ENCODE measurements at regions not wholly inside any gene's neighbourhood (a gene's known extent, or its start where the extent isn't known, plus 50 kb on each side); places are given as distances from the start of the nearest gene placed in this dataset.
"Not testable (repeated sequence)": the region's sequence is repeated elsewhere in the genome, so short reads cannot be mapped to it uniquely, and the experiment has no call there.

DNA sequence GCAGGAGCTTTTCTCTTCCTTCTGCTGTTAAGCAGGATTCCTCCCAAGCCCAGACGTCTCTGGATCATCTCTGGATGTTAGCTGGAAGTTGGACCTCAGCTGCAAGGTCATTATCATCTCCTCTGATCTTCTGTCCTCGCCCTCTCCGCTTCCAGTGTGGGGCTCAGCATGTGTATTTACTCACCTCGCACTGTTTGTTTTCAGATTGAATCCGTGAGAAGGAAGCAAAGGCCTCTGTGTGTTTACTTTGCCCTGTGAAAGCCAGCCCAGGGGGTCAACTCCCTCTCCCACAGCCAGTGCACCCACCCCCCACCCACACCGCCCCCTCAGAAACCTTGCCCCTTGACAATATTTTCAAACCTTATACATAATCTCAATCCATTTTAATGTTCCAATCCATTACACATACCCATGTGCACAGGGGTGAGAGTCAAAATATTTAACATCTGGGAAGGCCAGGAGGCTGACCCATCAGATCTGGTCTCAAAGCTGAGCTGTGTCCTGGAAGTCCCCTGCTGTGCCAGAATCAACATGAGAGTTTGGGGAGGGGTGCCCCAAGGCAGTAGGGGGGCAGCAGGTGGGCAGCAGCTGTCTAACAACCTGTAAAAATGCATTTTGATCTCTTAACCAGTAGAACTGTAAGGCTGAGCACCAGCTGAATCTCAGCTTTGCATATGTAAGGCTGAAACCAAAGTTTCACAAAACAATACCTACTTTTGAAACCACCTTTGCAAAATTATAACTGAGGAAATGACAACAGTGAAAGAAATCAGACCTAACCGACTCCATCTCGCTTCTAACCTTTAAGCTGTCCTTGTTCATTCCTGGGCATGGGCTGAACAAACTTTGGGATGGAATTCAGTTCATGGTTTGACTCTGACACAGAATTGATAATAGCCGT lies 157.9 kb downstream of the ZNF664 start:
- no peaks in the 10 kb centered on the region for H3K4me1 Mint-ChIP-seq
- H3K4me3 Mint-ChIP-seq: no peak overlapping the region
- H3K27me3 Mint-ChIP-seq: peaks cover 2% of the 10 kb centered on the region
- intact Hi-C loops (cut with micrococcal nuclease): no loop called here
- no peak for DNase-seq
- no peak overlapping the region for H3K27ac Mint-ChIP-seq
- H3K36me3 Mint-ChIP-seq (ENCODE audit: low read depth): no peaks in the 10 kb centered on the region
- no peaks in the 10 kb centered on the region for H3K9me3 Mint-ChIP-seq

DNA sequence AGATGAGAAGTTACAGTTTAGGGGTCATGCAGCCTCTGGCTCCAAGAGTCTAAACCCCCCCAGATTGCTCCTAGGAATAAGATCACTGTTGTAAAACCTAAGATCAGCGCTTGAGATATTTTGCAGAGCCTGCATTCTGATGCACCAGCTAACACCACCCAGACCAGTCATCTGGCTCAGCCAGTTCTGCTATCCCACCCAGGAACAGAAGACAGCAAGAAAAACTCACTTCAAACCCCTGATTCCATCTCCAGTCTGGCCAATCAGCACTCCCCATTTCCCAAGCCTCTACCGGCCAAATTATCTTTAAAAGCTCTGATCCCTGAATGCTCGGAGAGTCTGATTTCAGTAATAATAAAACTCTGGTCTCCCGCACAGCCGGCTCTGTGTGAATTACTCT lies 158.6 kb downstream of the ZNF664 start:
- Mint-ChIP-seq H3K4me3 (no peak overlapping the region), H3K9me3 (no peaks in the 10 kb centered on the region), H3K4me1 (no peaks in the 10 kb centered on the region), H3K27me3 (peaks cover 2% of the 10 kb centered on the region), H3K36me3 (ENCODE audit: low read depth) (no peaks in the 10 kb centered on the region), H3K27ac (no peak overlapping the region)
- DNase-seq: no peak
- intact Hi-C loops (cut with micrococcal nuclease): no loop called here

DNA sequence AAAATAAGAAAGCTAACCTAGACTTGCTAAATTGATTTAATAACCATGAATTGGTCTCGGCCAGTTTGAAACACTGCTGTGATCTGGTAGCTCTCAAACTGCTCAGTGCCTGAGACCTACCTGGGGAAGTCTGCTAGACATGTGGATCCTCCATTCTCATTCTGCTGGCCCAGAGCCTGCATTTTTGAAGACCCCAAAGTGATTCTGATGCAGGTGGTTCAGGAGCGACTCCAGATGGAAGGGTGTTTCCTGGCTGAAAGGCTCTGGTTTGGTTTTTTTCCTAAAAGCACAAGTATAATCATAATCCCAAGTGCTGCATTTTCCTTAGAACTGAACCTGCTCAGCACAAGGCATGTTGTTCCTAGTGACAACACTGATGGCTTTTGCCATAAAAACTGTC lies 159.5 kb downstream of the ZNF664 start:
- H3K9me3 Mint-ChIP-seq: no peaks in the 10 kb centered on the region
- no peaks in the 10 kb centered on the region for H3K36me3 Mint-ChIP-seq (ENCODE audit: low read depth)
- no peak overlapping the region for H3K4me3 Mint-ChIP-seq
- intact Hi-C loops (cut with micrococcal nuclease): no loop called here
- DNase-seq: no peak
- no peak overlapping the region for H3K27ac Mint-ChIP-seq
- no peaks in the 10 kb centered on the region for H3K4me1 Mint-ChIP-seq
- H3K27me3 Mint-ChIP-seq: peaks cover 2% of the 10 kb centered on the region

DNA sequence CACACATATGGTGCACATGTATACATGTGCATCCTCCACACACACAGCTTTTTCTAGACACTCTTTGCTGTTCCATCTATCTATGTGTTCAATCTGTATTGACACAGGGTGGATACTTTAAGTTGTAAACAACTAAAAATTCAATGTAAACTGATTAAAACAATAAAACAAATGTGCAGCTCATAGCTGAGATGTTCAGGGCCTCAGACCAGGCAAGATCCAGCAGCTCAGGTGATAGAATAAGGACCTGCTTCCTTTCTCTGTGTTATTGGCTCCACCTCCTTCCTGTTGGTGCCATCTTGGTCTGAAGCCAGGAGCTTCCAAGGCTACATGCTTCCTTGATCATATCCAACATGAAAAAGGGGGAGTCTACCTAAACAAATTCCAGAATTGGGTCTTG lies 158.1 kb upstream of the RFLNA start:
- no peak overlapping the region for H3K27ac Mint-ChIP-seq
- intact Hi-C loops (cut with micrococcal nuclease): no loop called here
- H3K4me3 Mint-ChIP-seq: no peak overlapping the region

DNA sequence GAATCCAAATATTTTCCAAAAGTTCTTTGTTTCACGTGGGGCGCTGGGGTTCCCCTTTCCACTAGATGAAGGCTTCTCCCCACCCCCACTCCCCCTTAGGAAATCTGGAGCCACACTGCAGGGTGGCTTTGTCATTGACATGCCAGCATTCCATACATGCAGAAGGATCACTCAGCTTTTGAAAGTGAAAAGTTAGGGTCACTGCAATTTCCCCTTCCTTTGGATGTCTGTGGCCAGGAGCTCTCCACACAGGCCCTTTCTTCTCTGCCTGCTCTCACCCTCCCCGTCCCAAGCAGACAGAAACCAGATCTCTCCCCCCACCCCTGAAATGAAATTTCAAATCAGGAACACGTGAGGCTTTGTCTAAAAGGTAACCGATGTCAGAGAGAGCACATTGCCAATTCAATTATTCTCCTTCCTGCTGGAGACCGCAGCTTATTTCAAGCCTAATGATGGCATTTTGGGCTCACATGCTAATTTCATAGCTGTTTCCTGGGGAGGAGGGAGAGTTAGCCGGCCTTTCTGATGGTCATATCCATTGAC lies 153.9 kb upstream of the RFLNA start:
- Mint-ChIP-seq H3K4me1 (no peaks in the 10 kb centered on the region), H3K36me3 (ENCODE audit: low read depth) (no peaks in the 10 kb centered on the region), H3K4me3 (no peak overlapping the region), H3K27me3 (peaks cover 23% of the 10 kb centered on the region), H3K27ac (no peak overlapping the region), H3K9me3 (peaks cover 18% of the 10 kb centered on the region)
- DNase-seq: no peak
- intact Hi-C loops (cut with micrococcal nuclease): no loop called here

More for the DNA sequence above, 158.1 kb upstream of the RFLNA start:
- Mint-ChIP-seq H3K36me3 (ENCODE audit: low read depth) (no peaks in the 10 kb centered on the region), H3K9me3 (peaks cover 10% of the 10 kb centered on the region), H3K4me1 (no peaks in the 10 kb centered on the region), H3K27me3 (peaks cover 20% of the 10 kb centered on the region)
- no peak for DNase-seq

DNA sequence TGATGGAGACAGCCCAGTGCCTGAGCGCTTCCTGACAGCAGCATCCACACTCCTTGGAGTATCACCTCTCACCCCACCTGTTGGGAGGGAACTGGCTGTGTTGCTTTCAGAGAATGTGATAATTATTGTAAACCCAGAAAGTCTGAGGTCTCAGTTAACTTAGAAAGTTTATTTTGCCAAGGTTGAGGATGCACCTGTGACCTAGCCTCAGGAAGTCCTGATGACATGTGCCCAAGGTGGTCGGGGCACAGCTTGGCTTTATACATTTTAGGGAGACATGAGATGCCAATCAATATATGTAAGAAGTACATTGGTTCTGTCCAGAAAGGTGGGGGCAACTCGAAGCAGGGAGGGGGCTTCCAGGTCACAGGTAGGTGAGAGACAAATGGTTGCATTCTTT lies 153.3 kb upstream of the RFLNA start:
- peaks cover 18% of the 10 kb centered on the region for H3K9me3 Mint-ChIP-seq
- H3K27me3 Mint-ChIP-seq: peaks cover 23% of the 10 kb centered on the region
- intact Hi-C loops (cut with micrococcal nuclease); H3K4me1 Mint-ChIP-seq; DNase-seq; H3K27ac Mint-ChIP-seq; H3K36me3 Mint-ChIP-seq (ENCODE audit: low read depth); H3K4me3 Mint-ChIP-seq: not testable (repeated sequence)

DNA sequence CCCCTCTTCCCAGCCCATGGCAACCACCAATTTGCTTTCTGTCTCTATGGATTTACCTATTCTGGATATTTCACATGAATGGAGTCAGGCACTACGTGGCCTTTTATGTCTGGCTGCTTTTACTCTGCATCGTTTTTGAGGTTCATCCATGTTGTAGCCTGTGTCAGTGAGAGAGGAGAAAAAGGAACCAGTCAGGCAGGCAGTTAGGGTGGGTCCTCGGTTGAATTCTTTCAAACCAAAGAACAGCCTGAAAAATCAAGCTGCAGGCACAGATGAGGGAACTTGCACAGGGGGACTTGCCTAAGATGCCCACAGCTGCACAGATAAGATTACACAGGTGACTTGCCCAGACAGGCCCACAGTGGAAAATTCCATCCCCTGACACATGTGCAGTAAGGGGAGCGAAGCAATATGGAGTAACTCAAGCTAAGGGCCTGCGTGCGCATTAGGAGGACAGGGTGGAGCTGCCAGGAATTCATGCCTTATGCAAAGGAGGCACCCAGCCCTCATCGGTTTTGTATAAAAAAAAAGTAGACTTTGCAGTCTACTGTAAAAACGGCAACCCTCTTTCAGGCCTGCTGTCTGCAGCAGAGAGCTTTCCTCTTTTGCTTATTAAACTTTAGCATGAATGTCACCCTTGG lies 152.4 kb upstream of the RFLNA start:
- H3K27me3 Mint-ChIP-seq: peaks cover 23% of the 10 kb centered on the region
- no peaks in the 10 kb centered on the region for H3K4me1 Mint-ChIP-seq
- H3K27ac Mint-ChIP-seq: no peak overlapping the region
- intact Hi-C loops (cut with micrococcal nuclease): no loop called here
- peaks cover 18% of the 10 kb centered on the region for H3K9me3 Mint-ChIP-seq
- H3K4me3 Mint-ChIP-seq: no peak overlapping the region
- no peaks in the 10 kb centered on the region for H3K36me3 Mint-ChIP-seq (ENCODE audit: low read depth)
- DNase-seq: no peak

DNA sequence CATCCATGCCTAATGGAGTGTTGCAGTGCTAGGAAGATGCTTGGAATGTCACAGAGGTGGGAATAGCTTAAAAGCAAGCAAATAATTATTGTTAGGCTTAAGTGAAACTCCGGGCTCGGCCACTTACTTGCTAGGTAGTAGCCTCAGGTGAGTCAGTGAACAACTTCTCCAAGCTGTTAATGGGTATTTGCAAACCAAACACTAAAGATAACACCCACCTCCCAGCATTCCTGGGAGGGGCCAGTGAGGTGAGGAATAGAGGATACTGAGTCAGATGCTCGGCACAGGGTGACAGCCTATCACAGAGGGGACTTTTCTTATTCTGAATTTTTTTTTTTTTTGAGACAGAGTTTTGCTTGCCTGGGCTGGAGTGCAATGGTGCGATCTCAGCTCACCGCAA lies 151.2 kb upstream of the RFLNA start:
- H3K27me3 Mint-ChIP-seq: peaks cover 18% of the 10 kb centered on the region
- no peaks in the 10 kb centered on the region for H3K36me3 Mint-ChIP-seq (ENCODE audit: low read depth)
- peaks cover 10% of the 10 kb centered on the region for H3K9me3 Mint-ChIP-seq
- no peak overlapping the region for H3K27ac Mint-ChIP-seq
- intact Hi-C loops (cut with micrococcal nuclease): no loop called here
- no peak for DNase-seq
- no peak overlapping the region for H3K4me3 Mint-ChIP-seq
- H3K4me1 Mint-ChIP-seq: no peaks in the 10 kb centered on the region

DNA sequence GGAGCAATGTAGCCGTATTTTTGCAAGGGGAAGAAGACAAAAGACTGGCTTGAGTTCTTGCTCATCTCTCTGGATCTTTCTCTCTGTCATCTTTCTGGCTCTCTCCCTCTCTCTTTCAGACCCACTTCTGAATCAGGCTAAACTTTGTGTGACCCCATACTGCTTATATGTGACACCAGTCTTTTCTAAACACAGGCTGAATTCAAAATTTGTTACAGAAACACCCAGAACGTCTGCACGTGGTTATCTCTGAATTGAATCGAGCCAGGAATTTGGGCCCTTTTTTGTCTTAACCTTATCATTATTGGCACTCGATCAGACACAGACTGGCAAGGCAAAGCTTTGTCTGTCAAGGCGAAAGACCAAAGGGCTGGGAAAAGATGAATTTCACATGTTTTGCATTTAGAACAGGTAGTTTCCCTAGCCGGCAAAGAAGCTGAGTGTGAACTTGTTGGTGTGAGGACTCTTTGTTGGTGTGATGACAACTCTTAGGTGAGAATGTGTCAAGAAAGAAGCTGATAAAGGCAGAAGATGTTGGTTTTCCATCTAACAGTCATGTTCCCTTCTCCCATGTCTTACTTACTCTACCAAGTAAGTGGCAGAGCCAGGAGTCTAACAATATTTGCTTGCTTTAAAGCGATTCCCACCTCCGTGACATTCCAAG lies 150.2 kb upstream of the RFLNA start:
- H3K4me3 Mint-ChIP-seq: no peak overlapping the region
- H3K27me3 Mint-ChIP-seq: peaks cover 15% of the 10 kb centered on the region
- no peak for DNase-seq
- H3K36me3 Mint-ChIP-seq (ENCODE audit: low read depth): no peaks in the 10 kb centered on the region
- H3K4me1 Mint-ChIP-seq: no peaks in the 10 kb centered on the region
- intact Hi-C loops (cut with micrococcal nuclease): no loop called here
- H3K27ac Mint-ChIP-seq: no peak overlapping the region
- H3K9me3 Mint-ChIP-seq: peaks cover 10% of the 10 kb centered on the region

DNA sequence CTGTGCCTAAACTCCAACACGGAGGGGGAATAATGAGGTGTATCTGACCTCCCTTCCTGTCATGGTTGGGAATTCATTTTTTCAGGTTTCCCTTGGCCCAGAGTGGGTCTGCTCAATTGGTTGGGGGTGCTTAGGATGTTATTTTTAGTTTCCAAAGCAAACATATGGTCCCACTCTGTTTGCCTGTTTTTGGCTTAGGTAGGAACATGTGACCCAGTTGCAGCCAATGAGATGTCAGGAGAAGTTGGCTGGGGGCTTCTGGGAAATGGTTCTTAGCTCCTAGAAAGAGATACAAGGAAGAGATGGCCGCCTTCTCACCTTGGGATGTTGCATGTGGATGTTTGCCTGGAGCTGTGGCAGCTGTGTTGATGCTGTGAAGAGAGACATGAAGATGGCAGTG lies 147.9 kb upstream of the RFLNA start:
- Mint-ChIP-seq H3K9me3 (peaks cover 8% of the 10 kb centered on the region), H3K27me3 (peaks cover 3% of the 10 kb centered on the region), H3K4me3 (no peak overlapping the region), H3K27ac (no peak overlapping the region), H3K4me1 (no peaks in the 10 kb centered on the region), H3K36me3 (ENCODE audit: low read depth) (no peaks in the 10 kb centered on the region)
- intact Hi-C loops (cut with micrococcal nuclease): no loop called here
- DNase-seq: no peak

DNA sequence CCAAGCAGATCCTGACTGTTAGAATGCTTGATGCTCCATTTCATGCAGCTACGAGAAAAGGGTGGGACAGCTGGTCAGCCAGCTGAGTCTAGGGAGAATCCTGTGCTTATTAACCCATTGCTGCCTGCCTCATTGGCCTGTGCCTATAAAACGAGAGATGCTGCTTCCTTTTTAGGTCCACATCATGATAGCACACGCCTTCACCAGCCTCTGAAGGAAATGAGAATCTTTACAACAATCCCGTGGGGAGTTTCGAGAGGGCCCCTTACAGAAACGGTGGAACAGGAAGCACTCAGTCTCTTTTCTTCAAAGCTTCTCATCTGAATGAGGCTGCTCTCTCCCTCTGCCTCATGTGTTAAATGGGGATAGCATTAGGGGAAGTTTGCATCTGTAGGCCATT lies 147.3 kb upstream of the RFLNA start:
- no peak for DNase-seq
- no peaks in the 10 kb centered on the region for H3K4me1 Mint-ChIP-seq
- no peak overlapping the region for H3K4me3 Mint-ChIP-seq
- H3K9me3 Mint-ChIP-seq: peaks cover 3% of the 10 kb centered on the region
- H3K27ac Mint-ChIP-seq: no peak overlapping the region
- H3K36me3 Mint-ChIP-seq (ENCODE audit: low read depth): no peaks in the 10 kb centered on the region
- no peaks in the 10 kb centered on the region for H3K27me3 Mint-ChIP-seq
- intact Hi-C loops (cut with micrococcal nuclease): no loop called here

DNA sequence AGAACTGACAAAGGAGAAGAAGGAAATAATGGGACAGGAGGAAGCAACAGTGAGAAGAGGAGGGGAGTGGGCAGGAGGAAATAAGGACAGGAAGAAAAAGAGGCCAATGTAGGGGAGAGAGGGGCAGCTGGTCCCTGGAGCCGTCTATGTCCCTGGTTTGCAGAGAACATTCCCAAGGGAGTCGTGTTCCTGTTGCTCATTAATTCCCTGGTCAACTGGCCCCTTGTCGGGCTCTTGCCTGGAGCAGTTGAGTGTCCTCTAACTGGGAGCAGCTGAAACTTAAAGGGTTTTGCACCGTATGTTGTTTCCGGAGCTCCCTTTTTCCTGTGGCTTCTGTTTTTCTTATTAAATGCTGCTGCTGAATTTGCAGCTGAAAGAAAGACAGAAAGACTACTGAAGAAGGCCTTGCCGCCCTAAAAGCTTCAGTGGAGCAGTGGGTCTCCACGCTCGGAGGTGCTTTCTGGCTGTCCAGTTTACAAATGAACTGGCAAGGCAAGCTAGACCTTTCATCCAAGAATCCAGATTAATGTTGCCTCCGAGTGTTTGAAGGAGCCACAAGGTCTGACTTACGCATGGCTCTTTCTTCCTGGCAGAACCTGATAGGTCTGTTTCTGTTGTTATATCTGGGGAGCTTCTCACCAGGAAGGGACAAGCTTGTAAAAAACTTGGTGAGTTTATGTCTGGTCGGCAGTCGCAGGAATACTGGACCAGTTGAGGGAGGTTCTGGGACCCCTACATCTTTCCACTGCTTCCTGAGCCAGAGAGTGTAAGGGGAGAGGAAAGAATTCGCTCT lies 146.2 kb upstream of the RFLNA start:
- Mint-ChIP-seq H3K27ac (no peak overlapping the region), H3K36me3 (ENCODE audit: low read depth) (no peaks in the 10 kb centered on the region), H3K4me3 (no peak overlapping the region), H3K27me3 (no peaks in the 10 kb centered on the region), H3K4me1 (no peaks in the 10 kb centered on the region), H3K9me3 (peaks cover 3% of the 10 kb centered on the region)
- intact Hi-C loops (cut with micrococcal nuclease): no loop called here
- no peak for DNase-seq

DNA sequence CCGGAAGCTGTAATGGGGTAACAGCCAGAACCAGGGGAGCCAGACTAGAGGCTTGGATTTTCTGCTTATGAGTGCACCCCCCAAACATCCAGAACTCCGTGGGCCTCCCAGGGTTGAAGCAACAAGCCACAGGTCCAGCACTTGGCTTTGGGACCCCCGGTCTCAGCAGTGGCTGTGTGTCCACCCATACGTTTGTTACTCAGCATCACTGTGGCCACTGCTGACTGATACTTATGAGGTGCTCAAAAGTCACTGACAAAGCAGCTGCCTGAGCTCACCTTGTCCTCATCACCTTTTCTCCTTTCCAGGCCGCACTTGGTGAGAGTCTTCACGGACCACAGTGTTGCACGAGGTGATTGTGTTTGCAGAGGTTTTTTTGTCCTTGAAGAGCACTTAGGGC lies 145.6 kb upstream of the RFLNA start:
- no peak for DNase-seq
- H3K27ac Mint-ChIP-seq: no peak overlapping the region
- no peaks in the 10 kb centered on the region for H3K4me1 Mint-ChIP-seq
- intact Hi-C loops (cut with micrococcal nuclease): no loop called here
- no peaks in the 10 kb centered on the region for H3K36me3 Mint-ChIP-seq (ENCODE audit: low read depth)
- H3K4me3 Mint-ChIP-seq: no peak overlapping the region
- H3K27me3 Mint-ChIP-seq: no peaks in the 10 kb centered on the region
- peaks cover 3% of the 10 kb centered on the region for H3K9me3 Mint-ChIP-seq

All from activated CD4-positive, alpha-beta T cell treated with anti-CD3 and anti-CD28 coated beads, Interleukin-2, amount 10 ng/mL, durations not matched to agents 24 days and 14 days (primary cell).